ENCODE measurements at regions not wholly inside any gene's neighbourhood (a gene's known extent, or its start where the extent isn't known, plus 50 kb on each side); places are given as distances from the start of the nearest gene placed in this dataset.
"Not testable (repeated sequence)": the region's sequence is repeated elsewhere in the genome, so short reads cannot be mapped to it uniquely, and the experiment has no call there.

GRCh38 chr5:100066020-100066419 lies 469.2 kb upstream of the FAM174A start:
- ATAC-seq; H3K9me3 ChIP-seq (ENCODE audit: low read length); H3K27ac ChIP-seq (ENCODE audit: low read length); H2AFZ ChIP-seq (ENCODE audit: low read length); H3F3A ChIP-seq (ENCODE audit: low read length, unreplicated experiment); intact Hi-C loops (cut with micrococcal nuclease); H3K27me3 ChIP-seq (ENCODE audit: low read length); H3K9me2 ChIP-seq (replicated peaks; ENCODE audit: low read length); CTCF ChIA-PET; H3K4me1 ChIP-seq (ENCODE audit: insufficient read depth, low read length); H3K4me2 ChIP-seq (ENCODE audit: low read length); DNase-seq; H4K20me1 ChIP-seq (ENCODE audit: low read length); H3K36me3 ChIP-seq (ENCODE audit: low read depth, low read length); H3K79me2 ChIP-seq (ENCODE audit: low read length); BruUV-seq (replicated peaks); POLR2A ChIA-PET (ENCODE audit: unreplicated experiment); H3K4me3 ChIP-seq (ENCODE audit: low read length); H3K9ac ChIP-seq (ENCODE audit: low read length): not testable (repeated sequence)

GRCh38 chr5:100043475-100043874 lies 491.7 kb upstream of the FAM174A start:
- POLR2A ChIA-PET (ENCODE audit: unreplicated experiment) = no interaction called here
- intact Hi-C loops (cut with micrococcal nuclease) = no loop called here
- TF ChIP-seq EZH2 (IDR thresholded peaks at IDR 0.05; ENCODE audit: low read length, unreplicated experiment) (no peak), EZH2phosphoT487 (IDR thresholded peaks at IDR 0.05; ENCODE audit: borderline replicate concordance, low read length) (no peak), CTCF (conservative IDR thresholded peaks at IDR 0.05; ENCODE audit: low read depth, low read length) (no peak)
- no peaks in the 10 kb centered on the region for H3K9me2 ChIP-seq (replicated peaks; ENCODE audit: low read length)
- H3K4me2 ChIP-seq (ENCODE audit: low read length) = no peak overlapping the region
- H3K9ac ChIP-seq (ENCODE audit: low read length) = no peak overlapping the region
- DNase-seq (no peak), ATAC-seq (no peak)
- CTCF ChIA-PET = no interaction called here
- H2AFZ ChIP-seq (ENCODE audit: low read length) = no peak overlapping the region
- H3K27me3 ChIP-seq (ENCODE audit: low read length) = no peaks in the 10 kb centered on the region
- no peaks in the 10 kb centered on the region for H3F3A ChIP-seq (ENCODE audit: low read length, unreplicated experiment)
- H3K27ac ChIP-seq (ENCODE audit: low read length) = no peak overlapping the region
- H4K20me1 ChIP-seq (ENCODE audit: low read length) = no peaks in the 10 kb centered on the region
- no peaks in the 10 kb centered on the region for H3K79me2 ChIP-seq (ENCODE audit: low read length)
- no peaks in the 10 kb centered on the region for H3K9me3 ChIP-seq (ENCODE audit: low read length)
- no peaks in the 10 kb centered on the region for H3K36me3 ChIP-seq (ENCODE audit: low read depth, low read length)
- BruUV-seq (replicated peaks) = no TSS peak
- H3K4me3 ChIP-seq (ENCODE audit: low read length) = no peak overlapping the region
- no peaks in the 10 kb centered on the region for H3K4me1 ChIP-seq (ENCODE audit: insufficient read depth, low read length)

GRCh38 chr5:100026606-100027005 lies 508.6 kb upstream of the FAM174A start:
- CTCF ChIA-PET = no interaction called here
- Histone ChIP-seq H3F3A (ENCODE audit: low read length, unreplicated experiment) (no peaks in the 10 kb centered on the region), H3K4me3 (ENCODE audit: low read length) (no peak overlapping the region), H3K9me2 (replicated peaks; ENCODE audit: low read length) (no peaks in the 10 kb centered on the region), H3K4me1 (ENCODE audit: insufficient read depth, low read length) (no peaks in the 10 kb centered on the region), H3K79me2 (ENCODE audit: low read length) (no peaks in the 10 kb centered on the region), H3K9me3 (ENCODE audit: low read length) (no peaks in the 10 kb centered on the region), H3K27ac (ENCODE audit: low read length) (no peak overlapping the region), H4K20me1 (ENCODE audit: low read length) (no peaks in the 10 kb centered on the region), H3K9ac (ENCODE audit: low read length) (no peak overlapping the region), H3K36me3 (ENCODE audit: low read depth, low read length) (no peaks in the 10 kb centered on the region), H2AFZ (ENCODE audit: low read length) (no peak overlapping the region), H3K4me2 (ENCODE audit: low read length) (no peak overlapping the region), H3K27me3 (ENCODE audit: low read length) (no peaks in the 10 kb centered on the region)
- no peak for ATAC-seq
- TF ChIP-seq EZH2phosphoT487 (IDR thresholded peaks at IDR 0.05; ENCODE audit: borderline replicate concordance, low read length) (no peak), CTCF (conservative IDR thresholded peaks at IDR 0.05; ENCODE audit: low read depth, low read length) (no peak), EZH2 (IDR thresholded peaks at IDR 0.05; ENCODE audit: low read length, unreplicated experiment) (no peak)
- BruUV-seq (replicated peaks) = no TSS peak
- POLR2A ChIA-PET (ENCODE audit: unreplicated experiment) = no interaction called here
- intact Hi-C loops (cut with micrococcal nuclease) = no loop called here
- no peak for DNase-seq

Data from PC-3 (cell line).